H4 (cell line): ENCODE measurements at regions not wholly inside any gene's neighbourhood (a gene's known extent, or its start where the extent isn't known, plus 50 kb on each side); places are given as distances from the start of the nearest gene placed in this dataset.
"Not testable (repeated sequence)": the region's sequence is repeated elsewhere in the genome, so short reads cannot be mapped to it uniquely, and the experiment has no call there.

Source experiments
- DNase-seq: peaks from one replicate; pipeline ENCODE4 v3.0.0-alpha.2; 2015; ENCODE audit warnings: low spot score

DNA sequence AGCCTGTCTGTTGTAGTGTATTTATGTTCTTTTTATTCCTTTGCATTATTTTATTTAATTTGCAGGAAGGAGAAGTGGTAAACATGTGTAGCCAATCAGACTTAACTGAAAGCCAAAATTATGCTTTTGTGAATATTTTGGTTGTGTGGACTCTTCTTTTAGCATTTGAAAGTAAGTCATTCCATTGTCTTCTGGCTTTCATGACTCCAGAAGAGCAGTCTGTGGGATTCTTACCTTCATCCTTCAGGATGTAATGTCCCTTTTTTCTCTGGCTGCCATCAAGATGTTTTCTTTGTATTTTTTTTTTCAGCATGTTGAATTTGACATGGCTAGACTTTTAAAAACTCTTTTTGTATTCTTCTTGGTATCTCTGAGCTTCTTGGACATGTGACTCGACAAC is 895.2 kb upstream of the ZEB2 start:
- DNase-seq, result no peak

DNA sequence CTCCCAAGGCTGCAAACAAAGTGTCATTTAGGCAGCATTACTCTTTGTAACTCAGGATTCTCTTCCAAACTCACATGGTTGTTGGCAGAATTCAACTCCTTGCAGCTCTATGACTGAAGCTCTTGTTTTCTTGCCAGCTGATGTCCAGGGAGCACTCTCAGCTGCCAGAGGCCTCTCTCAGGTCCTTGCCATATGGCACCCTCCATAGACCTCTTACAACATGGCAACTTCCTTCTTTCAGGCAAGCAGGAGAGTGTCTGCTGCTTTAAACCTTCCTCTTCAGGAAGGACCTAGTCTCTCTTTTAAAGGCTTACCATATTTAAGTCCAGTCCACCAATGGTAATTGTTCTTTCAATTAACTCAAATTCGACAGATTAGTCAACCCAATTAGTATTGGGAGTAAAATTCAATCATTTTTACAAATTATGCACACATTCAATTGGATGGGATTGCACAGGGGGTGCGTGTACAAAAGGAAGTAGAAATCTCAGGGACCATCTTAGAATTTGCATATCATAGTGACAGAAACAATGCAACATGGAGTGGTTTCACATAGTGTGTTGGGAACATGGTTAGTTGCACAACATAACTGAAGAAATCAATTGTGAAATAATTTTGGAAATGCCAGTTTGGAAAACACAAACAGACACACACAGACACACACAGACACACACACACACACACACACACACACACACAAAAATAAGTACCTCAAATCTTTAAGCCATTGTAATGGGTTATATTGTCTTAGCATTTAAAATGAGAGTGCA is 893.5 kb upstream of the ZEB2 start:
- DNase-seq, result no peak

DNA sequence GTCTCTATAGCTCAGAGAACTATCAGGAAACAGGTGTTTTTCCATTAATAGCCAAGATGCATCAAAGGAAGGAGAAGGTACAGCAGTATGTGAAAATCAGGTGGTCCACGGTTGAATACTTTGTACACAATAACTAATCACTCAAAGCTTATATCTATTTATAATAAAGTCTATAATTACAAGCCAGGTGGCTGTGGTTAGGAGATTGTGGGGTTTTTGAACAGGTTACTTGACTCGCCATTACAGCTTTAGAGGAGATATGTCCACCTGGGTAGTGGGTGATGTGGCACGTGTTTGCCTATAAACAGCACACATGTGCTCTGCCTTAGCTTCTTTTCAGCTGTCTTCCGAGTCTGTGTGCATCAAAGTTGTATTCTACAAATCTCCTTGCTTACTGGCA is 892.2 kb upstream of the ZEB2 start:
- no peak for DNase-seq

DNA sequence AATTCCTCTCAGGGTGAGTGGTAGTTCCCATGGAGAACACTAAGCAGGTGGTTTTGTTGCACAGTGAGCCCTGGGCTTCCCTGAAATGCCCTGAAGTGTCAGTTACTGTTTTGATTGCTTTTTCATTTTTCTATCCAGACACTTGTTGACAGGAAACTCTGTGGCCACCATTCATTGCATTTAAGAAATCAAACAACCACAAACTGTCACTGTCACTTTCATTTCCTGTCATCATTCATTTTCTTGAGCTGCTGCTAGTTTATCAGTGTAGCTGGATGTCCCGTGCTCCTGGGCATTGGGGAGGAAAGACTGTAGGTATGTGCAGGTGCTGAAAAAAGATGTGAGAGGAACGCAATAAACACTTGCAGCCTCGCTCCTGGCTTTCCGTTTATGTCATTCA is 891.6 kb upstream of the ZEB2 start:
- DNase-seq, result no peak

DNA sequence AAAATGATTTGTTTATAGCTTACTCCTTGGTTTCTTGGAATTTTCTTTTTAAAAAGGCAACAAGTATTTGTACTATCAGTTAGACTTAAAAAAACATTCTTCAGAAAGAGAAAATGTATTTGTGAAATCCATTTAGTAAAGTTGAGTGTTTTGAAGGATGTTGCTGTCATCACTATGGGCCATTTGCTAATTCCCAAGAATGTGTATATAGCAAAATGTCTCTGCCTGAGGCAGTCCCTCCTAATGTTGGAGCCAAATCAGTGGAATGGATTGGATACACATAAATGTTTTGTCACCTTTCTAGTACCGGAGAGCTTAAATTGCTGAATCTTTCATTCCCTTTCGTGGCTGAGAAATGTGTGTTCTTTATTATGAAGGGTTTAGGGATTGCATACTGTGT is 890.2 kb upstream of the ZEB2 start:
- DNase-seq, result no peak

DNA sequence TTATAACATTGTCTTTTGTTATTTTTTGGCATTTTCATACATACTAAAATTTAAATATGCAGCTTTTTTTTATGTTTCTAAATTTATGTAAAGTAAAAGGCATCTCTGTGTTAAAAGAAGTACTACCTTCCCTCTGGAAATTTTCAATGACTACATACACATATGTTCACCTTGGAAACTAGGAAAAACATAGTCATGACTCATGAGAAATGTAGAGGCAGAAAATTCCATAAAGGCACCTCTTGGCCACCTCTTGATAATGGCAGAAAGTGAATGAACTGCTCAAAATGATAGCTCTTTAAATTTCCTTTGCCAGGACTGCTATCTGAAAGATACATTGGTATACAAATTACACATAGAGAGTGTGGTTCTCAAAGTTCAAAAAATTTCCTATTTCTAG is 889.1 kb upstream of the ZEB2 start:
- no peak for DNase-seq

DNA sequence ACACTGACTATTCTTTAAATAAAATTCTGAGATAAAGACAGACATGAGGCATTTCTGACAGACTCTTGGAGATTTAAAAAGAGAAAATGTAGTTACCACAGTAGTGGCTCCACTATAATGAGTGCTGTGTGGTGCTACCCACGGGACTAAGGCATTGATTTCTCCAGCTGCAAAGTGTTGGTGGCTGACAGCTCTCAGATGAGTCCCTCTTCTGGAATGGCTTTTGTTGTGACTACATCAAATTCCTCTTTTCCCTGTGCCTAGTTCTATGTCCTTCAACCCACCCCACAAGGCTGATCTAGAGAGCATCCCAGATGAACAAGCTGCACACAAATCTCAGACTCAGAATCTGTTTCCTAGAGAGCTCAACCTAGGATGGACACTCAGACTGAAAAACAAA is 884.8 kb upstream of the ZEB2 start:
- DNase-seq, result no peak

DNA sequence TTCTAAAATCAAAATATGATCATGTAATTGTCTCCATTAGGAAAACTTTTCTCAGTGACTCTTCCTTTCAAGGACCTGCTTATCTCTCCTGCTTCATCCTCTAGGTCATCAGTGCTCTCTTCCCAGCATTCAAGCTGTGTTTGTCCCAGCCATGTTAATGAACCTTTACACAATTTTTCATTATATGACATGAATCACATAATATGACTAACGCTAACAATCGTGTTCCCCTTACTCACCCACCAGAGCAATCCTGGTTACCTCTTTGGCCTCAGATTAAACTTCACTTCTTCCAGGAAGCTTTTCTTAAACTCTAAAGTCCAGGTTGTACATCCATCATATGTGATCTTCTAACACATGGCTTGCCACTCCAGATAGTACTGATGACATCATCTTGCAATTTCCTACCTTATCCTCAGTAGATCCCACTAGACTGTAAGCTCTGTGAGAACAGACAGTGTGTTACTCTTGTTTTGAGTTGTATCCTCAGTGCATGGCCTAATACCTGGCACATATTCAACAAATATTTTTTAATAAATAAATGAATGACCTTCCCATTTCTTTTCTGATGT is 882.9 kb upstream of the ZEB2 start:
- DNase-seq, result no peak

DNA sequence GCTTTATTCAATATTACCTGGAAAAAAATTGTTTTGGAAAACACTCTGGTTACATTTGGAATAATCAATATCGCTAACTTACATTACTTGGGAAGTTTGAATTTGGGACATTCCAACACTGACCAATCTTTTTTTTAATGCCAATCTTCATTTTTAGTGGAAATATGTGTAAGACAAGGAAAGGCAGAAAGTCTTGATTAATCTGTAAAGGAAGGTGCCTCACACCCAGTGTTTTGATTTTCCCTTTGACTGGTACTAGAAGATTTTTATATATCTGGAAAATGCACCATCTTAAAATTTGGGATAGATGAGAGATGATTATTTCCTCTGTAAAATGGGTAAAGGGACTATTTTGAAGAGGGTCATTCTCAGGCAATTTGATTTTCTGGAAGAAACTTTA is 879.2 kb upstream of the ZEB2 start:
- DNase-seq, result no peak

DNA sequence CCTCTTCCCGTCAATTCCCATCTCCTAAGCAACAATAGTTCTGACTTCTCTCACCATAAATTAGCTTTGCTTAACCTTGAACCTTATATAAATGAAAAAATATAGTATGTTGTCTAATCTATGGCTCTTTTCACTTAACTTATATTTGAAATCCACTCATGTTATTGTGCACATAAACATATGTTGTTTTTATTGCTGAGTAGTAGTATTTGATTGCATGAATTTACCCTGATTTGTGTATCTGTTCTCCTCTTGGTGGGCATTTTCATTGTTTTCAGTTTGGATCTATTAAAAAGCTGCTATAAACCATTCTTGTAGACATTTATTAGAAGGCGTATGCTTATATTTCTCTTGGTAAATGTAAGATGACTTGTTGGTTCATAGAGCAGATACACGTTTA is 874.3 kb upstream of the ZEB2 start:
- no peak for DNase-seq

DNA sequence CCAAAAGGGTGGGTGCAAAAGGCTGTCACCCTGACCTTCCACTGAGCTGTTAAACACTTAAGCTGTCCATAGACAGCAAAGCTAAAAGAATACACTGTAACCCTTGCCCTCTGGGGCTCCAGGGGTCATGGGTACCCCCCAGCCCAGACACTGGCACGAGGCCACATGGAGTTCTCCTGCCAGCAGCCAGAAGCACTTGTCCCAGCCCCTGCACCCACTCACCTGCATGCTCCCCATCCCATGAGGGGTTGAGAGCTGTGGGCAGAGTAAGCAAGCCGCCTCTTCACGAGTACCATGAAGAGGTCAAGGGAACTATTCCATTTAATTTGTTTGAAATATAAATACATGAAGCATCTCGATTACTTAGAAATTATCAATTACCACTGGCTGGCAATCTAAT is 867.1 kb upstream of the ZEB2 start:
- DNase-seq, result no peak

DNA sequence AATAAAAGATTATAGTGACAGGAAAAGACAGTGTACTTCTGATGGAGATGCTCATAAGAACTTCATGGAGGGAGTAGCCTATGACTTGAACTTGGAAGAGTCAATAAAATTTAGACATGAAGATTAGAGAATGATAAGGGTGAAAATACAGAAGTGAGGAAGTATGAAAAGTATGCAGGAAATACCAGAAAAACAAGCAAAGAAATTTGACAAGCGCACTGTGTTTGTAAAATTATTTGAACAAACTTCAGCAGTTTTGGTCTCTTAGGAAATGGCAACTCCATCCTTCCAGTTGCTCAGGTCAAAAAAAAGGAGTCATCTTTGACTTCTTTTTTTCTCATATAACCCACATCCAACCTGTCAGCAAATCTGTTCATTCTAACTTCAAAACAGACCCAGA is 864.0 kb upstream of the ZEB2 start:
- DNase-seq, result no peak

DNA sequence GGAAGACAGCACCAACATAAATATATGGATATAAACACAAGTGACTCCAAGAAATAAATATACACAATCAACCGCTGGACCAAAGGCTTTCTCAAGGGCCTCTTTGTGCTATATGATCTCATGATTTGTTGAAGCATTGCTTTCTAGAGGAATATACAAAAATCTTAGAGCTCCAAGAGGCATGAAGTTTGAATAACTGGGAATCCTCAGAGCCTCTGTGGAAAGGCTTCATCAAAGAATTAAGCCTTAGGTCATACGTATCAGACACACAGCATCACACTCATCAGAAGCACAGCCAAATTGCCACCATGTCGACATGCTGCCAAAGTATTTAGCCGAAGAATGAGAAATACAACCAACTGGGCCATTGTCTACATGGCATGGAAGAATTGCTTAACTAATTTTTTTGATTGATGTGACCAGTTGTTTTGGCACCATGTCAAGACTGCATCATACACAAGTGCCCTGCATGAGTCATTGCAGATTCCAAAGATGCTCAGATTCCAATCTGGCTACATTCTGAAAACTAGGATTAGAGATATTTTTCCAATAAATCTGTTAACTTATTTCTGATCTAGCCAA is 860.6 kb upstream of the ZEB2 start:
- DNase-seq, result peak; percentile 20

DNA sequence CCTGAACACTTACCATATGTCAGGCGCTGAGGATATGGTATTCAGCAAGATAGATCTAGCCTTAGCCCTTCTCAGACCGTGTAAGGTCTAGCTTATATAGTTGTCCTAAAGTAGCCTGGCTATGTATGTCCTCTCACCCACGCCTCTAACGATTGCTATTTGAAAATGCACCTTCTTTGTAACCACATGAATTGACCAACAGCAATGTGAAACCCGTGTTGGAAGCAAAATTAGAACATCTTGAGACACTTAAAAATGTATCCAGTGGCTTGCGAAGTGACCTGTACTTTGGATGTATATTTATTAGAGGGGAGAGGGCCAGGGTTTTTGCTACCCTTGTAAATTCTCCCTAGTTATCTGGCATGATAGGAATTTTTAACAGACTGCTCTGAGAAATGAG is 860.0 kb upstream of the ZEB2 start:
- DNase-seq, result no peak

DNA sequence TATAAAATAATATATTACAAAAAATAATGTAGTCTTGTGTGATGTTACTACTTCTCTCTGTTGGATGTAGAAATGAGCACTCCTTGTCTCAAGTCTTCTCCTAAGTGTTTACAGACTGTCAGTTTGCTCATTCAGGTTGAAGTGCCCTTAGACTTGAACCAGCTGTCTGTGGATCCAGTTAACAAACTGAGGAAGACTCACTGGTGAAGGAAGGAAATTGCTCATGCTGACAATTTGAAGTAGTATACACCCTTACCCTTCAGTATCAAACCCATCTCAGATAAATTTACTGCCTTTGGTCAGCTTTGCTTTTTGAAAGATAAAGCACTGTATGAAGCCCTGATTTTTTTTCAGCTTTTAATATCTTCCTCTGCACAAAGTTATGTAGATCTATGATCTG is 854.2 kb upstream of the ZEB2 start:
- no peak for DNase-seq

DNA sequence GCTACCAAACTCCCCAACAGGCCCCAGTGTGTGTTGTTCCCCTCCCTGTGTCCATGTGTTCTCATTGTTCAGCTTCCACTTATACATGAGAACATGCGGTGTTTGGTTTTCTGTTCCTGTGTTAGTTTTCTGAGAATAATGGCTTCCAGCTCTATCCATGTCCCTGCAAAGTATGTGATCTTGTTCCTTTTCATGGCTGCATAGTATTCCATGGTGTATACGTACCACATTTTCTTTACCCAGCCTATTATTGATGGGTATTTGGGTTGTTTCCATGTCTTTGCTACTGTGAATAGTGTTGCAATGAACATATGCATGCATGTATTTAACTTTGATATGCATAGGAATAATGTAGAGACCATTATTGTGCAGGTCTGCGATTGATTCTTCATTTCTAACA is 847.4 kb upstream of the ZEB2 start:
- DNase-seq, result not testable (repeated sequence)

DNA sequence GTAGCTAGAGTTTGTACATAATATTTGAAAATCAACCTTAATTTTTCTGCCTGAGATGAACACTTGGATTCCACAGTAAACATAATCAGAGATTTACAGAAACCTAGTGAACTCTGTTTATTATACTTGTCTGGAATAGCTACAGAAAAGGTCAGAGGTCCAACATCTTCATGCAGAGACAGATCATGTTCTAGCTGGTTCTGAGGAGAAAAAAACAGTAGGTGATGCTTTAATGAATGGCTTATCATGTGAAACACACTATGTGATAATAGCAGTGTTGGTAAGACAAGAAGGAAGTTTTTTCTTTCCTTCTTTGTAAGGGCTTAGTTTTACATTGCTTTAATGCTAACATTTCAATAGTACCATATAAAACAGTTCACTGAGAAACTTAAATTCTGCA is 846.4 kb upstream of the ZEB2 start:
- no peak for DNase-seq

DNA sequence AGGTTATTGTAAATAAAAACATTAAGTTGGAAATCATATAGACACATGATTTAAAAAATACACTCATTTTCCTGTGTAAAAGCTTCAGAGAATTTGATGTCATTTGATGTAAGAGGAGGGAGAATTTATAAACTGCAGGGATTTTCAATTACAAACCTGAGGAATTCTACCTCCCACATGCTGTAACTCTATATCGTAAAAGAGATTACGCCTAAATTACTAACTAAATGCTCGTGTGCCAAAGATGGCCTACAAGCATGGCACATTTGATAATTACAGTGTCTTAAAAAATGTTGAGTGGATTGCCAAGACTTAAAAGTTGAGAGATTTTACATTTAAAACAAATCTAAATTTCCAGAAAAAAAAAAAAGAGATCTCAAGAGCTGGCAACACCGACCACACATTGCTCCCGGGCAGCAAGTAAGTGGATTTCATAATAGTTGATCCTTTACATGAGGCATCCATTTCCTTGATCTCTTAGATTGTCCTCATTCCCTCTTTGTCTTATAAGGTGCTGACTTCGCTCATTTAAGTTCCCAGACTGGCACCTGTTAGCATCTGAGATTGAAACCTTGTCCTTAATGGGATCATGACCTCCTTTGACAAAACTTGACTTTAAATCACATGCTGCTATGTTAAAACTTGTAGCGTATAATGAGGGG is 840.3 kb upstream of the ZEB2 start:
- DNase-seq, result no peak

DNA sequence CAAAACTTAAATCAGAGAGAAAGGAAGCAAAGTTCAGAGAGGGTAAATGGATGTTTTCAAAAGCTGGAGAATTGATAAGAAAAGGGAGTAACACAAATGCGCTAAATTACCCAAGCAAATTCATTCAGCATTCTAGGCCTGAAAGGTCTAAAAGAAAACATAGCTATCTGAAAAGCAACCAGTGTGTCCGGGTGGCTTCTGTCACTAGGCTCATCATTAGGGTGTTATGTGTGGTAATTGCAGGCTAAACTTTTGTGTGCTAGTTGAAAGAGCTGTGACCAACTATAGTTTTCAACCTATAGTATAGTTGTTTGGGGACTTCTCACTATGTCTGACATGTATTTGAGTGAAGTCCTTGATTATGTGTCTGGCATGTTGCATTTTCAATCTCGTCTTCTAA is 839.6 kb upstream of the ZEB2 start:
- DNase-seq, result no peak

DNA sequence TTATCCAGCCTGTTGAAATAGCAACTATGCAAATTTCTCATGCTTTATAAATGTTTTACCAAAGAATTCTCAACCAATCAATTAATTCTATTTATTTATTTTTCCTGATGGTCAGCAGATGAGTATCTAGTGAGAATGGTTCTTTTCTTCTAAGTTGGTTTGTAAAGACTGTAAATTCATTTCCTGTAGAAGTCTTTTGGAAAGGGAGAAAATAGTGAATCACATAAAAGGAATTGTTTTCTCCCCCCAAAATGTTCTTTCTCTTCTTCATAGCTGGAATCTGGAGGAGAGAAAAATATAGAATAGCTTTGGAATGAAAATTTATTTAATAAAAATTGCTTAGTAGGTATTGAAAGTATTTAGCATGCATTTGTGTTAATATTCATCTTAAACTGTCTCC is 836.1 kb upstream of the ZEB2 start:
- no peak for DNase-seq

DNA sequence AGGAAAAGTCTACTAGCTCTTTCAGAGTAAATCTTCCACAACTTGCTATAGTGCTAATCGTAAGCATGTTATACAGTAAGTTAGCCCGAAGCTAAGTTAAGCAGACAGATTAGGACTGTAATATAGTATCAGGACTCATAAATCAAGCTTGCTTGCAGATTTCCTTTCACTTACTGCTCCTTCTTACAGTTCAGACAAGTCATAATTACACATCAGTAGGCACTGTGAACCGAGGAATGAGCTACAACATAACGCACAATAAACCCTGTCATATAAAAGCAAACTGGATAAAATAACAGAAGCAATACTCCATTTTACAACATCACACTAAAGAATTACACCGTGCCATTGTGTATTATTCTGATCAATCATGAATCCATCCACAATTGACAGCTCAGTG is 832.6 kb upstream of the ZEB2 start:
- no peak for DNase-seq

DNA sequence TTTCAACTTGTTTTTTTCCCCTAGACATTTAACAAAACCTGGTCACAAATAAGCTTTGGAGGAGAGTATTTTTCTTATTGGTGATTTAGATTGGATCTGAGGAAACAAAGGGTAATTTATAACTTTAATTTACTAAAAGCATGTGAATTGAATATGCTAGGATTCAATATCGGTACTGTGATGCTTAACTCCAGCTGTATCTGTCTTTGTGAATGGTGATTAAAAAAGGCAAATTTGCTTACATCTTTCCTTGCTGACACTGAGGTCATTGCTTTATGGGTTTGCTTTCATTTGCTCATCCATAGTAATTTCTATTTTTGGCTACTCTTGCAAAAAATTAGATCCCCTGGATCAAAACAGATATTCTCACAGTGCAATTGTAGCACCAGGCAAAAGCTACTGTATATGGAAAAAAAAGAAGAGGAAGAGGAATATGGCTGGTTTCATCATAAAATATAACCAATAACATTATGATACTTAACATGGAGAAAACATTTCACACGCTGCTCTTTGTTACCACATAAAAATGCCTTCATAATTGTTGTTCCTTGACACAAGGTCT is 832.0 kb upstream of the ZEB2 start:
- no peak for DNase-seq

DNA sequence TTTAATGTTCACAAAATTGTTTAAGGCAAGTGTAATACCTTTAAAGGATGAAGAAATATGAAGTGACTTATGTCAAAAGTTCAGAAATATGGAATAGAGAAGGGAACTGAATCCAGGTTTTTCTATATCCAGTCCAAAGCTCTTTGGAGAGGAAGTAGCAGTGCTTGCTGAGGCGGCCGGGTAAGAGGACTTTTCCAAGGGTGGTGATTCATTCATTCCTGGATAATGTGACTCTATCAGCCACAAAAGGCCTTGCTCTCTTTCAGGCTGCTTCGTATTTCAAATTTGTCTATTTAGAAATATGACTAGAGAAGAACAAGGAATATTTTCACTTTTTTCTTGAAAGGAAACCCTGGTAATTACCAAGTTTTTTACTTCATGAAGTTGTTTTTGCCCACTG is 830.1 kb upstream of the ZEB2 start:
- DNase-seq, result peak; percentile 6
